ENCODE measurements at regions not wholly inside any gene's neighbourhood (a gene's known extent, or its start where the extent isn't known, plus 50 kb on each side); places are given as distances from the start of the nearest gene placed in this dataset.

- no peak for TF ChIP-seq ATF7 (IDR thresholded peaks at IDR 0.05)
- TF ChIP-seq JUN (IDR thresholded peaks at IDR 0.05; ENCODE audit: borderline replicate concordance, low read depth, low read length) = no peak
- TF ChIP-seq JUN (CRISPR knock-in tag; IDR thresholded peaks at IDR 0.05; ENCODE audit: borderline replicate concordance) = no peak
- TF ChIP-seq EP400 (IDR thresholded peaks at IDR 0.05) = no peak
- TF ChIP-seq, protein P1, sequence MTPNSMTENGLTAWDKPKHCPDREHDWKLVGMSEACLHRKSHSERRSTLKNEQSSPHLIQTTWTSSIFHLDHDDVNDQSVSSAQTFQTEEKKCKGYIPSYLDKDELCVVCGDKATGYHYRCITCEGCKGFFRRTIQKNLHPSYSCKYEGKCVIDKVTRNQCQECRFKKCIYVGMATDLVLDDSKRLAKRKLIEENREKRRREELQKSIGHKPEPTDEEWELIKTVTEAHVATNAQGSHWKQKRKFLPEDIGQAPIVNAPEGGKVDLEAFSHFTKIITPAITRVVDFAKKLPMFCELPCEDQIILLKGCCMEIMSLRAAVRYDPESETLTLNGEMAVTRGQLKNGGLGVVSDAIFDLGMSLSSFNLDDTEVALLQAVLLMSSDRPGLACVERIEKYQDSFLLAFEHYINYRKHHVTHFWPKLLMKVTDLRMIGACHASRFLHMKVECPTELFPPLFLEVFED (CRISPR knock-in tag; conservative IDR thresholded peaks at IDR 0.05) = no peak
- no peak for TF ChIP-seq NR1H2 (CRISPR knock-in tag; IDR thresholded peaks at IDR 0.05)
- no peak for TF ChIP-seq DLX4 (CRISPR knock-in tag; IDR thresholded peaks at IDR 0.05)
- TF ChIP-seq BHLHE40 (IDR thresholded peaks at IDR 0.05; ENCODE audit: low read length) = no peak
- TF ChIP-seq EZH2 (IDR thresholded peaks at IDR 0.05; ENCODE audit: borderline replicate concordance, low read depth, low read length) = no peak; the same call in 1 of the 2 replicates
- TF ChIP-seq, protein P2, sequence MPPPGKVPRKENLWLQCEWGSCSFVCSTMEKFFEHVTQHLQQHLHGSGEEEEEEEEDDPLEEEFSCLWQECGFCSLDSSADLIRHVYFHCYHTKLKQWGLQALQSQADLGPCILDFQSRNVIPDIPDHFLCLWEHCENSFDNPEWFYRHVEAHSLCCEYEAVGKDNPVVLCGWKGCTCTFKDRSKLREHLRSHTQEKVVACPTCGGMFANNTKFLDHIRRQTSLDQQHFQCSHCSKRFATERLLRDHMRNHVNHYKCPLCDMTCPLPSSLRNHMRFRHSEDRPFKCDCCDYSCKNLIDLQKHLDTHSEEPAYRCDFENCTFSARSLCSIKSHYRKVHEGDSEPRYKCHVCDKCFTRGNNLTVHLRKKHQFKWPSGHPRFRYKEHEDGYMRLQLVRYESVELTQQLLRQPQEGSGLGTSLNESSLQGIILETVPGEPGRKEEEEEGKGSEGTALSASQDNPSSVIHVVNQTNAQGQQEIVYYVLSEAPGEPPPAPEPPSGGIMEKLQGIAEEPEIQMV (tag; conservative IDR thresholded peaks at IDR 0.05; ENCODE audit: low read depth) = no peak
- TF ChIP-seq CEBPB (tag; IDR thresholded peaks at IDR 0.05) = no peak
- TF ChIP-seq FOXJ3 (CRISPR knock-in tag; IDR thresholded peaks at IDR 0.05) = no peak
- TF ChIP-seq ZNF780A (CRISPR knock-in tag; IDR thresholded peaks at IDR 0.05) = no peak
- no peak for TF ChIP-seq UBTF (IDR thresholded peaks at IDR 0.05; ENCODE audit: borderline replicate concordance in 1 of 2, low read depth in 2 of 2, low read length in 2 of 2)
- no peak for TF ChIP-seq CBX8 (IDR thresholded peaks at IDR 0.05; ENCODE audit: borderline replicate concordance, extremely low read depth, low read depth, low read length, poor library complexity, severe bottlenecking)
Observed at GRCh38 chr22:19615001-19615461, 90.8 kb upstream of the CLDN5 start.
